Pancreas (tissue), 10 donors: ENCODE measurements at regions not wholly inside any gene's neighbourhood (a gene's known extent, or its start where the extent isn't known, plus 50 kb on each side); places are given as distances from the start of the nearest gene placed in this dataset.

Source experiments
- ATAC-seq, 4 donors: fragments of 200-7000 bp; cut with Tn5 transposase; one replicate each; pipeline versions ENCODE4 v1.8.0 to v1.9.1; 2020; ENCODE audit warnings: mild to moderate bottlenecking in 4 of 4, moderate library complexity in 4 of 4
- DNase-seq, 6 donors: peaks; one replicate each; pipeline ENCODE4 v3.0.0-alpha.2; 2020
- FAIRE-seq: peaks from 2 replicates; lab custom pipeline; 2012; peaks lifted over from hg19 to GRCh38; lab: Jason Lieb, UNC
- H3K27ac ChIP-seq, 4 donors: fragments of 200-600 bp; sonication (generic); 1 replicate in 3 of 4; 2 replicates in 1 of 4; pipeline versions ENCODE4 v1.5.0 to v1.8.0; 2020
- H3K27me3 ChIP-seq, 4 donors: fragments of 200-600 bp; one replicate each; pipeline ENCODE4 v1.8.0; 2021
- H3K36me3 ChIP-seq, 3 donors: fragments of 200-600 bp; sonication (generic) in 1 of 3; one replicate each; pipeline versions ENCODE4 v1.5.0 to v1.8.0; 2020 to 2021
- H3K4me1 ChIP-seq, 3 donors: fragments of 200-600 bp; one replicate each; pipeline ENCODE4 v1.8.0; 2021
- H3K4me3 ChIP-seq, 4 donors: fragments of 200-600 bp; sonication (generic) in 2 of 4; one replicate each; pipeline versions ENCODE4 v1.5.0 to v1.8.0; 2020 to 2021
- H3K9me3 ChIP-seq, 4 donors: fragments of 200-600 bp; one replicate each; pipeline ENCODE4 v1.8.0; 2021
- WGBS, 2 donors: extraction: QIAGEN DNeasy Blood & Tissue Kit; methylation state at CpG; one replicate each; pipeline ENCODE4 v1.1.7; 2013; 5-methylcytosine and 5-hydroxymethylcytosine counted together
- intact Hi-C, 3 donors: fragments of 100-400 bp; cut with DNase I; formaldehyde crosslinking; loops; one replicate each; pipeline versions ENCODE4 v1.11.1 to v1.14.2; 2022
- TF ChIP-seq, protein P1 (sequence below), 4 donors: fragments of 200-600 bp; sonication (generic) in 3 of 4; IDR thresholded peaks; one replicate each; pipeline versions ENCODE4 v1.5.0 to v1.8.0; 2021; ENCODE audit warnings: antibody characterized with exemption in 4 of 4
- donor health status: healthy with polysubstance abuse.
- donor health status: DM: no; HTN: no; CAD: no; lungs with moderate emphysema.
- donor health status: DM: no; HTN: no; CAD: no.
- donor health status: control.
- donor health status: control.
- donor health status: Bipolar disorder and iron deficiency.
- donor health status: DM: yes; HTN: yes; CAD: no.
- donor health status: DM: no; HTN: no; CAD: no.
- donor health status: DM: no; HTN: no; CAD: no.
- donor health status: DM: yes; HTN: yes; CAD: no.

DNA sequence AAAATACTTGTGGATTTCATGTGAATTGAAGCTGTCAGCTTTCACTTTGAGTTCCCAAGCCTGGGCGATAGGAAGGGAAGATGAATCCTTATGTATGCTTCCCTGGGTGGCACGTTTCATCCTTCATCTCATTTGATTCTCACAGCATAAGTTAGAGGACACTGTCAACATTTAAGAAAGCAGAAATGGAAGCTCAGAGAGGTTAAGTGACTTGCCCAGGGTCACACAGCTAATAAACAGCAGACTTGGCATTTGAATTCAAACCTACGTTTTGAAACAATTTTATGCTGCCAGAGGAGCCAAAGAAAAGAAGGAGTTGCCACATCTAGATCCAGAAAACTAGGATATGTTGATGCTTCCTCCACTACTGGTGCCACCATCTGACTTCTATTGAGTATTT, 108.3 kb upstream of the GPR139 start:
- TF ChIP-seq, protein P1, sequence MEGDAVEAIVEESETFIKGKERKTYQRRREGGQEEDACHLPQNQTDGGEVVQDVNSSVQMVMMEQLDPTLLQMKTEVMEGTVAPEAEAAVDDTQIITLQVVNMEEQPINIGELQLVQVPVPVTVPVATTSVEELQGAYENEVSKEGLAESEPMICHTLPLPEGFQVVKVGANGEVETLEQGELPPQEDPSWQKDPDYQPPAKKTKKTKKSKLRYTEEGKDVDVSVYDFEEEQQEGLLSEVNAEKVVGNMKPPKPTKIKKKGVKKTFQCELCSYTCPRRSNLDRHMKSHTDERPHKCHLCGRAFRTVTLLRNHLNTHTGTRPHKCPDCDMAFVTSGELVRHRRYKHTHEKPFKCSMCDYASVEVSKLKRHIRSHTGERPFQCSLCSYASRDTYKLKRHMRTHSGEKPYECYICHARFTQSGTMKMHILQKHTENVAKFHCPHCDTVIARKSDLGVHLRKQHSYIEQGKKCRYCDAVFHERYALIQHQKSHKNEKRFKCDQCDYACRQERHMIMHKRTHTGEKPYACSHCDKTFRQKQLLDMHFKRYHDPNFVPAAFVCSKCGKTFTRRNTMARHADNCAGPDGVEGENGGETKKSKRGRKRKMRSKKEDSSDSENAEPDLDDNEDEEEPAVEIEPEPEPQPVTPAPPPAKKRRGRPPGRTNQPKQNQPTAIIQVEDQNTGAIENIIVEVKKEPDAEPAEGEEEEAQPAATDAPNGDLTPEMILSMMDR (IDR thresholded peaks at IDR 0.05): no peak
- Histone ChIP-seq H3K36me3 (no peaks in the 10 kb centered on the region), H3K27me3 (peaks cover 0 to 1% (median 0%) of the 10 kb centered on the region in 4 donors), H3K27ac (no peak overlapping the region), H3K4me1 (no peaks in the 10 kb centered on the region), H3K4me3 (no peak overlapping the region), H3K9me3 (no peaks in the 10 kb centered on the region)
- intact Hi-C loops: no loop called here
- no peak for FAIRE-seq
- WGBS, 2 donors: 39 to 40% methylated on average over 3 of the region's 3 CpGs
- DNase-seq: no peak
- no peak for ATAC-seq

DNA sequence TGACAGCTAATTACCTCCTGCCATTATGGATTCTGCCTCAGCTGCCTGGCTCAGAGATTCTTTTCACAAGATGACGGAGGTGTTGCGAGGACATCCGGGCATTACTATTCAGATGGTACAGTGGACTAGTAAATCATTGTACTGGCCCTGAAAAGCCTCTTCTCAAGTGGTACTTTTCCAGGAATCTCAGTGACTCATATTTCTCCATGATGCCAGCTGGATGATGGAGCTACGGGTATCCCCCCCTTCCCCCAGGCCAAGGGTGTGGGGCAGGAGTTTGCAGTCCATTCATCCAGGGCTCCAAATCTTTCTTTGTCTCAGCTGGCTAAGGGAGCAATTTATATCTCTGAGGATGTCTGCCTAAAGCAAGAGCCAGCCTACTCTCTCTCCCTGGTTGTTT, 107.7 kb upstream of the GPR139 start:
- no peak for ATAC-seq
- intact Hi-C loops: no loop called here
- 66 to 74% methylated on average over 4 of the region's 4 CpGs for WGBS, 2 donors

DNA sequence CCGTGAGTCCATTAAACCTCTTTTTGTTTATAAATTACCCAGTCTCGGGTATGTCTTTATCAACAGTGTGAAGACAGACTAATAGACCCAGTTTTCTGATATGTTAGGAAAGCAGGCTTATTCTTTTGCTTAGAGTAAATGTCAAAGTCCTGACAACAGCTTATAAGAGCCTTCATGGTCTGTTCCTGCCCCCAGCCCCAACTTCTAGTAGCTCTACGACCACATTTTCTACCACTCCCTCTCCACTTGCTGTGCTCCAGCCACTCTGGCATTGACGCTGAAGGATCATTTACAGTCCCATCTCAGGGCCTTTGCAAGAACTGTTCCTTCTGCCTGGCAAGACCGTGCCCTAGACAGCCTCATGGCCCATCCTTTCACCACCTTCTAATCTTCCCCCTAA, 104.6 kb upstream of the GPR139 start:
- ATAC-seq (no peak), FAIRE-seq (no peak), DNase-seq (no peak)
- Histone ChIP-seq H3K36me3 (no peaks in the 10 kb centered on the region), H3K27me3 (peaks cover 0 to 9% (median 0%) of the 10 kb centered on the region in 4 donors), H3K27ac (no peak overlapping the region), H3K4me1 (no peaks in the 10 kb centered on the region), H3K4me3 (no peak overlapping the region), H3K9me3 (no peaks in the 10 kb centered on the region)
- intact Hi-C loops: no loop called here
- 51 to 72% methylated on average over 5 of the region's 5 CpGs for WGBS, 2 donors
- TF ChIP-seq, protein P1 (IDR thresholded peaks at IDR 0.05): no peak

More for the DNA sequence above, 107.7 kb upstream of the GPR139 start:
- no peaks in the 10 kb centered on the region for H3K4me1 ChIP-seq
- TF ChIP-seq, protein P1 (IDR thresholded peaks at IDR 0.05): no peak
- DNase-seq (no peak), FAIRE-seq (no peak)
- H3K27me3 ChIP-seq: peaks cover 0 to 6% (median 0%) of the 10 kb centered on the region in 4 donors
- no peaks in the 10 kb centered on the region for H3K36me3 ChIP-seq
- H3K27ac ChIP-seq: no peak overlapping the region
- no peak overlapping the region for H3K4me3 ChIP-seq
- no peaks in the 10 kb centered on the region for H3K9me3 ChIP-seq

DNA sequence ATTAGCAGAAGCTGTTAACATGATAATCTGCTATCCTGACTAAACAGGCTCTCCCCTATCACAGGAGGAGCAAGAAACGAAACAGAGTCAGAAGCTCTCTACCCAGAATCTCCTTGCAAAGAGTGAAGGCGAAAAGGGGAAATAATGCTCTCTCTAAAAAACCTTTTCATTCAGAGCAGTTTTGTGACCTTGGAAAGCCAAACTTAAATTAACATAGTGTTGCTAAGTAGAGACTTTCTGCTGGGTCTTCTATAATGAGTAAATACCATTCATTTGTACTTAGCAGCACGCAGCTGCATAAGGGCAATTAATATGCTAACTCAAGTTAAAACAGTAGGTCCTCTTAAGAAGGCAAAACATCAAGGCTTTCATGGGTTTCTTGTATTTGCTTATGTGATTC, 101.7 kb upstream of the GPR139 start:
- TF ChIP-seq, protein P1 (IDR thresholded peaks at IDR 0.05): no peak
- intact Hi-C loops: no loop called here
- no peak for ATAC-seq
- FAIRE-seq: no peak
- Histone ChIP-seq H3K27ac (no peak overlapping the region), H3K36me3 (no peaks in the 10 kb centered on the region), H3K27me3 (peaks cover 0 to 9% (median 0%) of the 10 kb centered on the region in 4 donors), H3K4me1 (no peaks in the 10 kb centered on the region), H3K4me3 (no peak overlapping the region), H3K9me3 (no peaks in the 10 kb centered on the region)
- no peak for DNase-seq
- 18% methylated on average over 3 of the region's 3 CpGs for WGBS, 2 donors

DNA sequence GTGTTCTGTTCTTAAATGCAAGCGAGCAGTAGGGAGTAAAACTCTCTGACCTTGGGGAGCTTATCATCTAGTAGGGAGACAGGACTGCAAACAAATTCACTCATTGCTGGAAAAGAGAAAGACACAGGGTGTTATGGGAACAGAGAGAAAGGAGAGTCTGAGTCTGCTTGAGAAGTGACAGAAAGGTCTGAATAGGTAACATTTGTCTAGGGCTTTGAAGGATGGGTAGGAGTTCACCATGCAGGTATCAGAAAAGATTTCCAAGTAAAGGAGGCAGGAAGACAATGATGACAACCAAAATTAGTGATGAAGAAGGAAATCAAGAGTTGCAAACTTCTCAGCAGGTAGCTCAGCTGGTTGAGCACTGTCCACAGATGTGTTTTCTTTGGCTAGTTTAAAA, 93.6 kb upstream of the GPR139 start:
- TF ChIP-seq, protein P1 (IDR thresholded peaks at IDR 0.05): no peak
- no peaks in the 10 kb centered on the region for H3K27me3 ChIP-seq
- no peak for ATAC-seq
- intact Hi-C loops: no loop called here
- H3K36me3 ChIP-seq: no peaks in the 10 kb centered on the region
- H3K27ac ChIP-seq: no peak overlapping the region
- H3K9me3 ChIP-seq: no peaks in the 10 kb centered on the region
- no peaks in the 10 kb centered on the region for H3K4me1 ChIP-seq
- 17 to 27% methylated on average over 1 of the region's 1 CpG for WGBS, 2 donors
- no peak for DNase-seq
- H3K4me3 ChIP-seq: no peak overlapping the region
- FAIRE-seq: no peak
